DOHH2 (cell line): ENCODE measurements at regions not wholly inside any gene's neighbourhood (a gene's known extent, or its start where the extent isn't known, plus 50 kb on each side); places are given as distances from the start of the nearest gene placed in this dataset.
"Not testable (repeated sequence)": the region's sequence is repeated elsewhere in the genome, so short reads cannot be mapped to it uniquely, and the experiment has no call there.

Source experiments
- H3F3A ChIP-seq: fragments of 200-600 bp; sonication (generic), shearing (Covaris generic); 2 replicates; pipeline ENCODE4 v1.6.0; 2016; ENCODE audit warnings: antibody characterized with exemption, mild to moderate bottlenecking; ENCODE audit not compliant: control insufficient read depth, insufficient read depth
- H3K27ac ChIP-seq: fragments of 200-600 bp; sonication (generic); 2 replicates; pipeline ENCODE4 v1.5.1; 2014; ENCODE audit warnings: low read depth, mild to moderate bottlenecking, low read length, moderate library complexity
- H3K27me3 ChIP-seq: fragments of 200-600 bp; sonication (generic); 2 replicates; pipeline ENCODE4 v1.6.1; 2014; ENCODE audit warnings: mild to moderate bottlenecking, low read length, mixed read lengths; ENCODE audit not compliant: control insufficient read depth
- H3K36me3 ChIP-seq: fragments of 200-600 bp; sonication (generic); 2 replicates; pipeline ENCODE4 v1.6.1; 2014; ENCODE audit warnings: mild to moderate bottlenecking, low read length, moderate library complexity, mixed read lengths; ENCODE audit not compliant: control insufficient read depth
- H3K4me1 ChIP-seq: fragments of 200-600 bp; sonication (generic); 2 replicates; pipeline ENCODE4 v1.6.1; 2014; ENCODE audit warnings: mild to moderate bottlenecking, low read length, mixed read lengths; ENCODE audit not compliant: control insufficient read depth
- H3K4me2 ChIP-seq: fragments of 200-600 bp; sonication (generic); 2 replicates; pipeline ENCODE4 v1.6.0; 2014; ENCODE audit warnings: mild to moderate bottlenecking, low read length, moderate library complexity
- H3K4me3 ChIP-seq: fragments of 200-600 bp; sonication (generic); 2 replicates; pipeline ENCODE4 v1.5.1; 2014; ENCODE audit warnings: mild to moderate bottlenecking, low read length, mixed read lengths
- H3K79me2 ChIP-seq: fragments of 200-600 bp; sonication (generic); 2 replicates; pipeline ENCODE4 v1.6.1; 2014; ENCODE audit warnings: mild to moderate bottlenecking, low read length, mixed read lengths; ENCODE audit not compliant: control insufficient read depth
- H3K9me2 ChIP-seq: fragments of 200-600 bp; sonication (generic); replicated peaks from 2 replicates; pipeline ENCODE4 v1.6.1; 2014; ENCODE audit warnings: mild to moderate bottlenecking, low read length, mixed read lengths; ENCODE audit not compliant: control insufficient read depth
- H3K9me3 ChIP-seq: fragments of 200-600 bp; sonication (generic); 2 replicates; pipeline ENCODE4 v1.6.1; 2014; ENCODE audit warnings: antibody characterized with exemption, low read length, mixed read lengths; ENCODE audit not compliant: control insufficient read depth, insufficient read depth
- H4K20me1 ChIP-seq: fragments of 200-600 bp; sonication (generic); 2 replicates; pipeline ENCODE4 v1.6.0; 2014; ENCODE audit warnings: low read depth, mild to moderate bottlenecking, antibody characterized with exemption, low read length, moderate library complexity; ENCODE audit not compliant: control insufficient read depth, insufficient read depth
- CTCF ChIP-seq: fragments of 200-600 bp; sonication (generic); IDR thresholded peaks from one replicate; pipeline ENCODE4 v1.5.1; 2014; ENCODE audit warnings: antibody characterized with exemption, mild to moderate bottlenecking, low read depth, low read length; ENCODE audit not compliant: poor library complexity, severe bottlenecking
- EZH2phosphoT487 ChIP-seq: fragments of 200-600 bp; sonication (generic); IDR thresholded peaks from 2 replicates; pipeline ENCODE4 v1.6.1; 2017; ENCODE audit warnings: borderline replicate concordance, mild to moderate bottlenecking, antibody characterized with exemption, low read length, moderate library complexity, mixed read lengths

GRCh38 chr12:34163443-34163842 is 141.1 kb downstream of the ALG10 start:
- H3K9me3 ChIP-seq: no peaks in the 10 kb centered on the region
- TF ChIP-seq CTCF (no peak), EZH2phosphoT487 (no peak)
- H3F3A ChIP-seq: no peaks in the 10 kb centered on the region
- no peaks in the 10 kb centered on the region for H3K9me2 ChIP-seq
- H3K36me3 ChIP-seq: no peaks in the 10 kb centered on the region
- no peak overlapping the region for H3K4me2 ChIP-seq
- no peaks in the 10 kb centered on the region for H4K20me1 ChIP-seq
- no peak overlapping the region for H3K4me3 ChIP-seq
- no peak overlapping the region for H3K27ac ChIP-seq
- H3K27me3 ChIP-seq: 0 out of 2 replicates have a peak, but pooled peaks cover 7% of the 10 kb centered on the region
- no peaks in the 10 kb centered on the region for H3K4me1 ChIP-seq
- no peaks in the 10 kb centered on the region for H3K79me2 ChIP-seq

- no peak for TF ChIP-seq CTCF
- no peak for TF ChIP-seq EZH2phosphoT487
- H3K9me3 ChIP-seq: no peaks in the 10 kb centered on the region
Measured at GRCh38 chr12:34166427-34167060, 144.2 kb downstream of the ALG10 start.

GRCh38 chr12:34168507-34168906 is 146.2 kb downstream of the ALG10 start:
- H3K9me2 ChIP-seq, H3K9me3 ChIP-seq, H3K27ac ChIP-seq: not testable (repeated sequence)

More at GRCh38 chr12:34166427-34167060, 144.2 kb downstream of the ALG10 start:
- H3K79me2 ChIP-seq: no peaks in the 10 kb centered on the region
- no peaks in the 10 kb centered on the region for H4K20me1 ChIP-seq
- H3K27ac ChIP-seq: no peak overlapping the region
- no peaks in the 10 kb centered on the region for H3K36me3 ChIP-seq
- no peaks in the 10 kb centered on the region for H3K27me3 ChIP-seq
- H3K4me3 ChIP-seq: no peak overlapping the region
- H3K9me2 ChIP-seq: no peaks in the 10 kb centered on the region
- H3K4me1 ChIP-seq: no peaks in the 10 kb centered on the region
- H3K4me2 ChIP-seq: no peak overlapping the region
- H3F3A ChIP-seq: no peaks in the 10 kb centered on the region

GRCh38 chr12:34186492-34186891 is 164.2 kb downstream of the ALG10 start:
- no peak overlapping the region for H3K4me3 ChIP-seq
- no peaks in the 10 kb centered on the region for H3K9me3 ChIP-seq
- no peak overlapping the region for H3K27ac ChIP-seq
- no peaks in the 10 kb centered on the region for H4K20me1 ChIP-seq
- TF ChIP-seq CTCF: no peak
- no peak for TF ChIP-seq EZH2phosphoT487
- H3K4me2 ChIP-seq: no peak overlapping the region
- no peaks in the 10 kb centered on the region for H3K9me2 ChIP-seq
- H3F3A ChIP-seq: no peaks in the 10 kb centered on the region
- no peaks in the 10 kb centered on the region for H3K79me2 ChIP-seq
- H3K27me3 ChIP-seq: no peaks in the 10 kb centered on the region
- H3K36me3 ChIP-seq: no peaks in the 10 kb centered on the region
- H3K4me1 ChIP-seq: peaks cover 21% of the 10 kb centered on the region

More at GRCh38 chr12:34168507-34168906, 146.2 kb downstream of the ALG10 start:
- H3K36me3 ChIP-seq, H3K27me3 ChIP-seq, H3F3A ChIP-seq, H3K79me2 ChIP-seq, H4K20me1 ChIP-seq, H3K4me3 ChIP-seq, H3K4me2 ChIP-seq, H3K4me1 ChIP-seq: not testable (repeated sequence)
